ENCODE measurements at regions not wholly inside any gene's neighbourhood (a gene's known extent, or its start where the extent isn't known, plus 50 kb on each side); places are given as distances from the start of the nearest gene placed in this dataset.
"Not testable (repeated sequence)": the region's sequence is repeated elsewhere in the genome, so short reads cannot be mapped to it uniquely, and the experiment has no call there.

GRCh38 chr6:86712039-86712438 is 225.3 kb upstream of the HTR1E start:
- DNase-seq, result no peak
- peak overlapping the region in 1 of 2 donors; percentile 2 for H3K27ac ChIP-seq
- no peaks in the 10 kb centered on the region for H3K27me3 ChIP-seq
- TF ChIP-seq POLR2A (IDR thresholded peaks at IDR 0.05) (no peak), CTCF (IDR thresholded peaks at IDR 0.05) (no peak)
- intact Hi-C loops (cut with DNase I; ENCODE audit: low total_unique reads), result no loop called here
- no peak overlapping the region for H3K4me3 ChIP-seq
- H3K9me3 ChIP-seq, result no peaks in the 10 kb centered on the region
- no peaks in the 10 kb centered on the region for H3K36me3 ChIP-seq
- H3K4me1 ChIP-seq, result no peaks in the 10 kb centered on the region

GRCh38 chr6:86707545-86708120 is 229.7 kb upstream of the HTR1E start:
- no peaks in the 10 kb centered on the region for H3K36me3 ChIP-seq
- H3K4me1 ChIP-seq, result no peaks in the 10 kb centered on the region
- no peak overlapping the region for H3K4me3 ChIP-seq
- no peak for TF ChIP-seq CTCF (IDR thresholded peaks at IDR 0.05)
- TF ChIP-seq POLR2A (IDR thresholded peaks at IDR 0.05), result no peak
- intact Hi-C loops (cut with DNase I; ENCODE audit: low total_unique reads), result no loop called here
- H3K9me3 ChIP-seq, result no peaks in the 10 kb centered on the region
- H3K27me3 ChIP-seq, result no peaks in the 10 kb centered on the region
- no peak for DNase-seq
- H3K27ac ChIP-seq, result no peak overlapping the region

DNA sequence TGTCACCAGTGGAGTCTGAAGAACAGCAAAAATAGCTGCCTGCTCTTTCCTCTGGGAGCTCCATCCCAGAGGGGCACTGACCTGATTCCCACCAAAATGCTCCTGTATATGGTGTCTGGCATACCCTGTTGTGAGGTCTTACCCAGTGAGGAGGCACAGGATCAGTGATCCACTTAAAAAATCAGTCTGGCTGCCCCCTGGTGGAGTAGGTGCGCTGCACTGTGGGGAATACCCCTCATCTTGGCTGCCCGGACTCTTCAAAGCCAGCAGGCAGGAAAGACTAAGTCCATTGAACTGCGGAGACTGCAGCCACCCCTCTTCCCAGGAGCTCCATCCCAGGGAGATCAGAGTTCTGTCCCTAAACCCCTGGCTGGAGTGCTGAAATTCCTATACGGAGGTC is 230.9 kb upstream of the HTR1E start:
- Histone ChIP-seq H3K4me3 (no peak overlapping the region), H3K9me3 (no peaks in the 10 kb centered on the region), H3K27me3 (no peaks in the 10 kb centered on the region), H3K4me1 (no peaks in the 10 kb centered on the region), H3K36me3 (no peaks in the 10 kb centered on the region), H3K27ac (no peak overlapping the region)
- TF ChIP-seq CTCF (IDR thresholded peaks at IDR 0.05) (no peak), POLR2A (IDR thresholded peaks at IDR 0.05) (no peak)
- no peak for DNase-seq
- intact Hi-C loops (cut with DNase I; ENCODE audit: low total_unique reads), result no loop called here

DNA sequence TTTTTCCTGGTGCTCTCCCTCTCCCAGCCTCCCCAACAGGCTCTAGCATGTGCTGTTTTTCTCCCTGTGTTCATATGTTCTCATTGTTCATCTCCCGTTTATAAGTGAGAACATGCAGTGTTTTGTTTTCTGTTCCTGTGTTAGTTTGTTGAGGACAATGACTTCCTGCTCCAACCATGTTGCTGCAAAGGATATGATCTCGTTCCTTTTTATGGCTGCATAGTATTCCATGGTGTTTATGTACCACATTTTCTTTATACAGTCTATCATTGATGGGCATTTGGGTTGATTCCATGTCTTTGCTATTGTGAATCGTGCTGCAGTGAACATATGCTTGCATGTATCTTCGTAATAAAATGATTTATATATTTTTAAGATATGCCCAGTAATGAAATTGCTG is 236.1 kb upstream of the HTR1E start:
- H3K9me3 ChIP-seq; H3K36me3 ChIP-seq; H3K27me3 ChIP-seq; DNase-seq; H3K27ac ChIP-seq; H3K4me3 ChIP-seq; H3K4me1 ChIP-seq; intact Hi-C loops (cut with DNase I; ENCODE audit: low total_unique reads): not testable (repeated sequence)

DNA sequence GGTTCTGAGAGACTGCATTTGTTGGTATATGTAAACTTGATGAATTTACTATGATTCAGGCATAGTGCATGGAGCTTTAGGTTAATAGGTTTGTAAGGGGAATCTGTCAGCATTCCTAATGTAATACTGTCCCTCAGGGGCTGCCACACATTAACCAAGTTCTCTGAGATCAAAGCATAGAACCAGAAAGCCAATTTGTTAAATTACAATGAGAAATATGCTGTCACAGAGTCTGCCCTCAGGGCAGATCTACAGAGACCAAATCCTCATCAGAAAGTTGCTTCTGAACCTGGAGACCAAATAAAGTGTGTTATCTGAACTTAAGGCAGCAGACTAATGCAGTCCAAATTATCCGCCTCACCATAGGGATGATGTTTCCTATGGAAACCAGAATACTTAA is 250.8 kb upstream of the HTR1E start:
- DNase-seq, result no peak
- TF ChIP-seq CTCF (IDR thresholded peaks at IDR 0.05) (no peak), POLR2A (IDR thresholded peaks at IDR 0.05) (no peak)
- intact Hi-C loops (cut with DNase I; ENCODE audit: low total_unique reads), result no loop called here
- H3K27me3 ChIP-seq, result no peaks in the 10 kb centered on the region
- H3K4me1 ChIP-seq, result no peaks in the 10 kb centered on the region
- no peak overlapping the region for H3K27ac ChIP-seq
- H3K4me3 ChIP-seq, result no peak overlapping the region
- no peaks in the 10 kb centered on the region for H3K36me3 ChIP-seq
- no peaks in the 10 kb centered on the region for H3K9me3 ChIP-seq

DNA sequence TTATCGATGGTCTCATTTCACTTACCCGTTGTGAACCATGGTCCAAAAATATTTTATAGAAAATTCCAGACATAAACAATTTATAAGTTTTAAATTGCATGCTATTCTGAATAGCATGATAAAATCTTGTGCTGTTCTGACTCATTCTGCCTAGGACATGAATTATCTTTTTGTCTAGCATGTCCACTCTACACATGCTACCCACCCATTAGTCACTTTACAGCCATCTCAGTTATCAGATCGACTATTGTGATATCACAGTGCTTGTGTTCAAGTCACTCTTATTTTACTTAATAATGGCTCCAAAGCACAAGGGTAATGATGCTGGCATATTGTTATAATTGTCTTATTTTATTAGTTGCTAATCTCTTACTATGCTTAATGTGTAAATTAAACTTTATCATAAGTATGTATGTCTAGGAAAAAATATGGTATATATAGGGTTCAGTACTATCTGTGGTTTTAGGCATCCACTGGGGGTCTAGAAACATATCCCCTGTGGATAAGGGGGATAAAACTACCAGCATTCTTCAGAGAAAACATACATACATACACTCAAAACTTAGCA is 252.0 kb upstream of the HTR1E start:
- Histone ChIP-seq H3K27me3 (no peaks in the 10 kb centered on the region), H3K4me3 (no peak overlapping the region), H3K9me3 (no peaks in the 10 kb centered on the region), H3K36me3 (no peaks in the 10 kb centered on the region), H3K27ac (no peak overlapping the region), H3K4me1 (no peaks in the 10 kb centered on the region)
- TF ChIP-seq POLR2A (IDR thresholded peaks at IDR 0.05) (no peak), CTCF (IDR thresholded peaks at IDR 0.05) (no peak)
- DNase-seq, result no peak
- intact Hi-C loops (cut with DNase I; ENCODE audit: low total_unique reads), result no loop called here
